GM19035 (cell line): ENCODE measurements at regions not wholly inside any gene's neighbourhood (a gene's known extent, or its start where the extent isn't known, plus 50 kb on each side); places are given as distances from the start of the nearest gene placed in this dataset.
"Not testable (repeated sequence)": the region's sequence is repeated elsewhere in the genome, so short reads cannot be mapped to it uniquely, and the experiment has no call there.

Source experiments
- ATAC-seq: cut with Tn5 transposase; IDR thresholded peaks from one replicate; pipeline ENCODE4 v1.9.1; 2021; ENCODE audit not compliant: unreplicated experiment

DNA sequence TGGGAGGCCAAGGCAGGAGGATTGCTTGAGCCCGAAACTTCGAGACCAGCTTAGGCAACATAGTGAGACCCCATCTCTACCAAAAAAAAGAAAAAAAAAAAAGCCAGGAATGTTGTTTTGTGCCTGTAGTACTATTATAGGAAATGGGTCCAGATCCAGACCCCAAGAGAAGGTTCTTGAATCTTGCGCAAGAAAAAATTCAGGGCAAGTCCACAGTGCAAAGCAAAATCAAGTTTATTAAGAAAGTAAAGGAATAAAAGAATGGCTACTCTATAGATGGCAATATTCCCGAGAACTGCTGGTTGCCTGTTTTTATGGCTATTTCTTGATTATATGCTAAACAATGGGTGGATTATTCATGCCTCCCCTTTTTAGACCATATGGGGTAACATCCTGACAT is 51.2 kb upstream of the RDX start:
- no peak for ATAC-seq

DNA sequence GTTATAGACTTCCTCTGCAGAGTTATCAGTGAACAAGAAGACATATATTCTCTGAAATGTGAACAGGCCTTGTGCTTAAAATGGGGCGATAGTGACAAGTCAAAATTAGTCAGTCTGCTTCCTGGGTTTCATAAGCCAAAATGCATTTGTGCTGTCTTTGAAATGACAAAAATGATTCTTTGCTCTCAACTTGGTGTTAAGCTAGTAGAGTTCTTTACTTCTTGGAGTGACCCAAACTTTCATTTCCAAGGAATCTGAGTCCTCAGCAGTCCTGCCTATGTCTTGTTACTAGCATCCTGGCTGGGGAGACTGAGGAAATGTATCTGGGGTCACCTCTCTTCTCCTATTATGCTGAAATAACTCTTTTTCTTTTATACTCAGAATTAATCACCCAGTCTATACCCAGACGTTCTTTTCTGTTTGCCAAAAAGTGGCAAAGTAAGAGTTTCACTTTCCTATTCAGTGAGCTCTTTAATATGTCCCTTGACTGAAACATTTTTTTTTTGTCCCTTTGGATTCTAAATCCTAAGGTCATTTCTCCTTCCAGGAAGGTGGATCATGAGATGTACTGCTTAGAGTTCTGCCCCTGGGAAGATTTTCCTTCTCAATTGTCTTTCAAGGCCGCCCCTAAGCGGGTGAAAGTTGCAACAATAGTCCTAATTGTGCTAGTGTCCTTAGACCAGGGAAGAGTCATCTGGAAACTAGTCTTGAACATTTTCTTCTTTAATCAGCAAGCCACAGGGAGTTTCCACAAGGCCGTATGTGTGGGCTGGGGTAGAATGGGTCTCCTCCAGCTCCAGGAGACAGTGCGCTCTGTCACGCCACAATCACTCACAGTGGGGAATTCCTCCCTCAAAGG is 53.0 kb upstream of the RDX start:
- peak; percentile 76 for ATAC-seq

DNA sequence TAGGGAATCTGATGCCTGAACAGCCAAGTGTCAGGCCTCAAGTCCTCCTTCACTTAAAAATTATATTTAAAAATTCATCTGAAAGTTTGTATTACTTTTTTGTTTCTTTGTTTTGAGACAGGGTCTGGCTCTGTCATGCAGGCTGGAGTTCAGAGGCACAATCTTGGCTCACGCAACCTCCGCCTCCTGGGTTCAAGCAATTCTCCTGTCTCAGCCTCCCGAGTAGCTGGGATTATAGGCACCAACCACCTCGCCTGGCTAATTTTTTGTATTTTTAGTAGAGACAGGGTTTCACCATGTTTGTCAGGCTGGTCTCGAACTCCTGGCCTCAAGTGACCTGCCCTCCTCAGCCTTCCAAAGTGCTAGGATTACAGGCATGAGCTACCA is 53.6 kb upstream of the RDX start:
- ATAC-seq: not testable (repeated sequence)

DNA sequence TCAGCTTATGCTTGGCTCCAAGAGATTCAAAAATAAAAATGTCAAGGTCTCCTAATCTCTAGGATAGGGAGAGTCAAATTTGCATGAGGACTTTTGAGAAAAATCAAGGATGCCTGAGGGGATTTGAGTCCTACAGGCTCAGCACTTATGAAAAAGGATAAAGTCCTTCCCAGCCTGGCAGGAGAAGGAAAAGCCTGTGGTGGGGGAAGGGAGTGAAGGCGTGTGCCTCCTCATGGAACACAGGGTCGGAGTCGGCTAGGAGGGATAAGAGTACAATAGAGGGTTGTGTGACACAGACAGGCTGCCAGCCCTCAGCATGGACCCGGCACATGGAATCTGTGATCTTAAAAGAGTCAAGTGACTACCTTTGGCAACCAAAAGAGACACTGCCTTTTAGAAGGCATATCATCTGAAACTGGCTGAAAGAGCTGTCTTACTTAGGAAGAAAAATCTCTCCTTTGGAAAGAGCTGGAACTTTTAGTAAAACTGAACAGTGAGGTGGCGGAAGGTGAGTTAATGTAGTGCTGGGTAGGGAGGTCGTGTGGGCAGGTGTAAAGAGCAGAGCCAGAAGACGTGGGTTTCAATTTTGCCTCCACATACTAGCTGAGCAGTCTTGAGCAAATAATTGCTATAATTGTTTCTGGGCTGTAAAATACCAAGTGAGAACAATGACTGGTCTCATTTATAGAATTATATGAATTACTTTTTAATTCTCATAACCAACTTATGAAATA is 58.8 kb upstream of the RDX start:
- no peak for ATAC-seq

DNA sequence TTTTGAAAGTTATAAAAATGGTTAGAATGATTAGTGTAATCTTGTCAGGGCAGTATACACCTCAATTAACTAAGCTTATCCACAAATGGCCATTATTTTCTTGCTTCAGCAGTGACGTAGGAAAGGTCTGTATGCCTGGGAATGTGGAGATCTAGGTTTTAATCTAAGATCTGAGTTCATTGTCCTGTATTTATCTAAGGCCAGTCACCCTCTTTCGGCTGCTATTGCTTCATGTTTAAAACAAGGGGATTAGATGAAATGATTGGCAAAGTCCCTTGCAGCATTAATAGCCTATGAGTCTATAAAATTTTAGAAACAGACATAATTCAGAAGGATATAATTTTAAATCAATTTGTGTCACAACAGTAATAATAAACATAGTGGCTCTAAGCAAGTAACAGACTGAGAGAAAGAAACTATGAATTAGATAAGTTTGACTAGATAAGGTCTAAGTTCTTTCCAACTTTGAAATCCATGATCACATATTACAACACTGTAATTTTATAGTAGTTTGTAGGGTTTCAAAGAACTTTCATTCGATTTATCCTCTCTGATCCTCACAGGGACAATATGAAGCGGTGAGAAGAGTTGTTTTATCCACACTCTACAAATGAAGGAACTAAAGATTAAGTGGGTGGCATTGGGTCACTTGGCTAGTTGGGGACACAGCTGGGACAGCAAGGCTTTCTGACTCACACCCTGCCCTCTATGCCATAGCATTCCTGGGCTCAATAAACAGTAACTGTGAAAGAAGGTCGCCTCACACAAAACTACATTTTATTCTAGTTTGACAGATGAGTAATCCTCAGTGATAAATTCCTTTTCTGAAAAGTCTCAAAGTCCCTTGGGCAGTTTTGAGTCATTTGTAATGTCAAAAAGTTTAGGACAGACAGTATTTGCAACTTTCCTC is 60.6 kb upstream of the RDX start:
- no peak for ATAC-seq

DNA sequence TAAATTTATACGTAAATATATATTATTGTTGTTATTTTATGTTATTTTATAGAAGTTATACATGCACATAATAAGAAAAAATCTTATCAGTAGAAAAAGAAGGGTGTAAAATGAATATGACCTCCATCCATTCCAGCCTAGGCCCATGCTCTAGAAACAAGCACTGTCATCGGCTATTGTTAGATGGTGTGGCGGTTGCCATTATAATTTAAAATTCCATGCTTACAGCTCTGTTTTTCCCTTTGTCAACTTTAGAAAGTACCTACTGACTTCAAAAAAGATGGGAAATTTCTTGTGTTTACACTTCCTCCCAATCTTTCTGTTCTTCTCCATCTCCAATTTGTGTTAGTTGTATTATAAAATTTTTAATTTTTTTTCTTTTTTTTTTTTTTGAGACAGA is 61.9 kb upstream of the RDX start:
- ATAC-seq: no peak

DNA sequence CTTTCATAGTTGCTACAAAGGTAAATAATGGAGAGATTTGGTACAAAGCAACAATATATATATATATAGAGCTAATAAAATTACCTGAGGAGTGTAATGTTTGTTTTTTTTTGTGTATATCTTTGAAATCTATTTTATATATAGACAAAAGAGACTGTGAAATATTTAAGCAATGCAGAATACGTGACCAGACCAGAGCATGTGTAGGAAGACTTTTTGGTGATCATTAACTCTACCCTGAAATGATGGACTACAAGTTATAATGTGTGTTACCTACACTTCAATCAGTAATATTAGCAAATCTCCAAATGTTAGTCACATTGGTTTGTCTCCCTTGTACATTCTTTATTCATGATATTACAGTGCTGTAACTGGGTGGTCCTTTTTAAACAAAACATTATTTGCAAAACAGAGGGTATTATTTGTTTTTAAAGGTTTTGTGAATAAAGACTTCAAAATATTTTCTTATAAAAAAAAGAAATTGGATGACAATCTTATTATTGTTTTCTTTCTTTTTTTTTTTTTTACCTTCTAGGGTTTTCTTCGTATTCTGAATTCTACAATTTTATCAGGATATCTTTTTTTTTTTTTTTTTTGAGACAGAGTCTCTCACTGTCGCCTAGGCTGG is 64.5 kb upstream of the RDX start:
- ATAC-seq: not testable (repeated sequence)

DNA sequence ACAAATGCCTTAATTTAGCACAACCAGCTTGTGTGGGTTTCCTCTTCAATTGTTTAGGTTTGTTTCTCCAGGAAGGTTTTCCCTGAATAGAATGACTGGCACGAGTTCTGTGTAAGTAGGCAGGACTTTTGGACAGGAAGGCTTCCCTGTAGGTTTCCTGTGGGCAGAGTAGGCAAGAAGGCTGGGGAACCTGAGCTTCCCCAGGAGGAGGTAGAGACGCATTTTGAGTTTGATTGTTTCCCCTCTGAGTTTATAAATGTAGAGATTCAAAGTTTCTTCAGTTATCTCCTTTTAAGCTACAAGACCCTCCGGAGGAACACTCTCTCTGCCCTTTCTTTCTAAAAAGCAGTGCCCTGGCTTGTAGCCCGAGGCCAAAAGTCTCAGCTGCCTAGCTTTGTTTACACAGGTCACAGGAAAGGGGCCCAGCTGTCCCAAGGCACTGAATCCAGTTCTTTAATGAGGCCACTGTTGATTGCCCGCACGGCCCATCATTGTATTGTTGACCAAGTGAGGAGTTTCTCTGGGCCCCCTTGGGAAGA is 66.6 kb upstream of the RDX start:
- no peak for ATAC-seq

DNA sequence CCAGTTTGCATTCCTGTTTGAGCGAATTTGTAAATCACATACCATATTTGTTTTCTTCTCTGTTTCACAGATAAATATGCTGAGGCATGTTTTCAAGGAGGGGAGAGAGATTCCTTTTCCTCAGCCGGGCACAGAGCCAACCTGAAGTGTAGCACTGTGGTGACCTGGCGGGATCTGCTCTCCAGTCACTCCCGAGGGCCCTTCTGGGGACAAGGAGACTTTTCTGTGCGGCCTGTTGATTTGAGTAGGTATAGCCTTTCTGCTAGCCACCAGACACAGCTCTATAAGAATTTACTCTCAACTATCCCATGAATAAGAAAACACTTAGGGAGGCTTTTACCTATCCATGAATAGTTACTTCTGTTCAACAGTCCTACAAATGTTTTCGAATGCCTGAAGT is 63.5 kb upstream of the FDX1 start:
- no peak for ATAC-seq

DNA sequence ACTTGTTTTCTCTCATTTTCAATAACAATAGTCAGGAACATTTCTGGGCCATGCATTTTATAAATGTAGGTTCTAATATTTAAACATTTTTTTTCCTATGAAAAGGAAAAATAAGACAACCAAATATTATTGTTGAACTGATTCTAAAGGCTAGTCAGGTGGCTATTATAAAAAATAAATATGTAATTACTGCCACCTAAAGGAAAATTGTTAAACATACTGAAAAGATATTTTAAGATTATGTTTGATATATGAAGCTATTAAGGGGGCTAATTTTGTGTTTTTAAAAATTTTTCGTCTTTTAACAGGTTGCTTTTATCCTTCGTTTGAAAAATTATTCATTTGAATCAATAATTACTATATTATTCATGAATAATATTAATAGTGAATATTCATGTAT is 62.2 kb upstream of the FDX1 start:
- ATAC-seq: no peak

DNA sequence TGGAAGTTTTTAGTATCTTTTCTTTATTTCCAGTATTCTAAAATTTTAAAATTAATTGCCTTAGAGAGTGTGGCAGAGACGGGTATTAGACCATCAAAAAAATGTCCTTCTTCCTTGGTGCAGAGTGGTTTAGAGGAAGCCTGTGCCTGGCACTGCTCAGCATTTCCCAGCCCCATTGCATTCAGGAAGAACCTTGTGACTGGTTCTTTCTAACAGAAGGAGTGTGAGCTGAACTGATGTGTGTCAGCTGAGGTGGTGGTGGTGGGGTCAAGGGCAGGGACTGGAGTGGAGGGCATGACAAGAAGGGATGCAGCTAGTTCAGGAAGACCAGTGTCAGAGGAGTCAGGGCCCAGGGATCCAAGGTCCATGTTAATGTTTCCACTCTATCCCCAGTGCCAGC is 58.7 kb upstream of the FDX1 start:
- ATAC-seq: no peak

DNA sequence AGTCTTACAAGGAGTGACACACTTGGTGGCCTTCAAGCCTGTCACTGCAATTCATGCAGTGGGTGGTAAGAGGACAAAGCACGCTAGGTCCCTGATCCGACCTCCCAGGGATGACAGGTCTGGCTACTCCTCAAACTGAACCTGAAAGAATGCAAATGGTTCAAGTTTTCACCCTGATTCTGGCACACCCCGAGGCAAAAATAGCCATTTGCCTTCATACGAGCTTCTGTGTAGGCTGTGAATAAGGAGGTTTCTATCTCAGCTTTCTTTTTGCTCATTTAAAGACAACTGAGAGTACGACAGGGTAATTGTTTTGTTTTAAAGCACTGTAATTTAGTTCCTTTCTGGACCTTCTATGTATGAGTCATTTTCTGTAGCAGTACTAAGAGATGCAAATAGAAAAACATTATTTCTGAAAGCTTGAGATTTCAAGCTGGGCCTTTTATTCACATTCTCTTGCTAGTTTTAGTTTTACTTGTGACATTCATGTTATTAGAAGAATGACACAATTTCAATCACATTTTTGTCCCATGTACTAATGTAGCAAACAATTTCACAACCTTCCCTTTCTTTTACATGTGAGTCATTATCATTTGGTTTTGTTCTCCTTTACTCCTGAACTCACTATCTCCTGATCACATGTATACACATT is 56.6 kb upstream of the FDX1 start:
- ATAC-seq: peak; percentile 97

DNA sequence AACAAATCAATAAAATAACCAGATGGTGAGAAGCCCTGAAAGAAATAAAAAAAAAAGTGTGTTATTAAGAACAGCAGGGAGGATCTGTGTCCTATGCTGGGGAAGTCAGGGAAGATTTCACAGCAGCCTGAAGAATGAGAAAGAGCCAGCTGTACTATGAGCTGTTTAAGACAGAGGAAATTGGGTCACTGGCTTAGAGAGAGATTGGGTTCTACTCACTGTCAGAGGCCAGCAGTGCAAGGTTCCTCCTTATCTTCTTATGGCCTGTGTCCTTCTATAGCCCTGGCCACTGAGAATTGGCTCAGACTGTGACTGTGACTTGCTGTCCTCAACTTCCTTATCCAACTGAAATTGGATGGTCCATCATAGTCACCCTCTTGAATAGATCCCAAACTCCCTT is 54.8 kb upstream of the FDX1 start:
- ATAC-seq: no peak

DNA sequence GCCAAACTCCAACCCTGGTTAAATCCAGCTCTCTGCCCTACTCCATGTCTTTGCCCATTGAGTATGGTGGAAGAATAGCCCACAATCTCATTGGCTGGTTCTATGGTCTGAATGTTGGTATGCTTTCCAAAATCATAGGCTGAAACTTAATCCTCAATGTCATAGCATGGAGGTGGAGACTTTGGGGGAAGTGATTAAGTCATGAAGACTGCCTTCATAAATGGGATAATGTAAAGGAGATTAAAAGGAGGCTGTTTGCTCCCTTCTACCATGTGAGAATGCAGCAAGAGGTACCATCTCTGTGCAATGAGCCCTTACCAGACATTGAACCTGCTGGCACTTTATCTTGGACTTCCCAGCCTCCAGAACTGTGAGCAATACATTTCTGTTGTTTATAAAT is 54.4 kb upstream of the FDX1 start:
- no peak for ATAC-seq

DNA sequence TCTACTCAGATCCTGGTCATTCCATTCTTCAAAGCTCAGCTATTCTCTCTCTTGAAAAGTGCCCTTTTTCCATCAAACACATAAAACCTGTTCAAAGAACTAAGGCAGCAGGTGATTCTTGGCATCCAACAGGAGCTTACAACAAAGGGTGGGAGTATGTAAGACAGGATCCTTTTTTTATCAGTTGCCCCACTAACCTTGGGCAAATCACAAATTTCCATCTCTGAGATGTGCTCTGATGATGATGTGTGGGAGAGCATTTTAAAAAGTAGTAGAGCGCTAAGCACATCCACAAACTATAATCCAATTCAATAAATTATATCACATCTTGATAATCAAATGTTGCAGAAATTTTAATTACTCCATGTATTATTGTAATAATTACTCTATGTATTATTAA is 53.7 kb upstream of the FDX1 start:
- no peak for ATAC-seq

DNA sequence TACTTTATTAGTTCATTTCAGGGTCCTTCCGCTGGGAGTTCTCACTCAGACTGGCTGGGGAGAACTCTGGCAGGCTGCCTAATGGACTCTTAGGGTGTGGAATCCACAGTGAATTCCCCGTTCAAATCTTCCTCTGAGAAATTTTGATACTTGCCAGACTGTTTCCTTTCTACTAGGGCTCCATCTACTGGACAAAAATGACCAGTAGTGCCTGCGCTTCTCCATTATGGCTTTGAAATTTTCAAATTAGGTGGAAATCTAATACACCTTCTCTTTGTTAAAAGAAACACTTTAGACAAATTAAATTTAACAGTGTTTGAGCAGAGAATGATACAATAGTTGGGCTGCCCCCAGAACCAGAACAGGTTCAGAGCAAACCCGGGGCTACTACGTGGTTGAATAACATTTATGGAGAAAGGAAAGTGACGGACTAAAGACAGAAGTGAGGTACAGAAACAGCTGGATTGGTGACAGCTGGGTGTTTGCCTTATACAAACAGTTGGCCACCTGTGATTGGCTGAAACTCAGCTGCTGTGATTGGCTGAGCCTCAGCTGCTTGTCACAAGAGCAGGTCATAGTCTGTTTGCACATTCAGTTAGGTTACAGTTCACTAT is 52.9 kb upstream of the FDX1 start:
- no peak for ATAC-seq

DNA sequence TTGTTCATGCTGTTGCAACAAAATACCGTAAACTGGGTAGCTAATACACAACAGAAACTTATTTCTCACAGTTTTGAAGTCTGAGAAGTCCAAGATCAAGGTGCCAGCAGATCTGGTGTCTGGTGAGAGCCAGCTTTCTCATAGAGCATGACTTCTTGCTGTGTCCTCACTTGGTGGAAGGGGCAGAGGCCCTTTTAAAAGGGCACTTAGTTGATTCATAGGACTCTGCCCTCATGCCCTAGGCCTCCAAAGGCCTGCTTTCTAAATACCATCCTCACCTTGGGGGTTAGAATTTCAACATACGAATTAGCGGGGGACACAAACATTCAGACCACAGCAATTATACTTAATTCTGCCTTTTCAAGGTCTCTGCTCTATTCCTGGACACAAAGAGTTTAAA is 52.3 kb upstream of the FDX1 start:
- no peak for ATAC-seq

DNA sequence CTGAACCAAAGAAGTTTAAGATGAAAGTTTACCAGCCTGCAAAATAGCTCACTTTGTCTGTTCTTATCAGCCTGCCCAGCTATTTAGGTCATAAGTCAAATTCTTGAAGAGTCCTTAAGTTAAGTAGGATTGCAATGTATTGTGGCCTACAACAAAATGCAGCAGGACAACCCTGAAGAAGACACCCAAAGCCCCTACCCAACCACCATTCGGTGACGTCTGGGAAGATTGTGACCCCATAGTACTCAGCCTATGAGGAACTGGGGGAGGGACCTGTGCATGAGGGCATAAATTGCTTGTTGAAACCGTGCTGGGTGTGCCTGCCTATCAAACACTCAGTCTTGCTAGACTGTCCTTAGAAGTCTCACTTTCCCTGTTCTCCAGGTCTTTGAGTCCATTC is 50.5 kb upstream of the FDX1 start:
- ATAC-seq: no peak

DNA sequence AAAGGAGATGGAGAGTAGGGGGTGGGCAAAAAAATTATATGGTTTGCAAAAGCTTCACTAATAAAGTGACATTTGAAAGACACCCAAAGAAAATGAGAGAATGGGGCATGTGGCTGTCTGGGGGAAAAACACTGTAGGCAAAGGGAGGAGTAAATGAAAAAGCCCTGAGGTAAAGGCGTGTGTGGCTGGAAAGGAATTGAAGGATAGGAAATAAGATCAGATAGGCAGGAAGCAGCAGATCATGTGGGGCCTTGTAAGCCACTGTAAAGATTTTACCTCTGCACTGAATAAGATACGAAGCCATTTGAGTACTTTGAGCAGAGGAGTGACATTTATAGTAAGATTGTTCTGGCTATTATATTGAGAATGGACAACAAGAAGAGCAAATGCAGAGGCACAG is 49.8 kb upstream of the FDX1 start:
- ATAC-seq: no peak
